ENCODE measurements at regions not wholly inside any gene's neighbourhood (a gene's known extent, or its start where the extent isn't known, plus 50 kb on each side); places are given as distances from the start of the nearest gene placed in this dataset.

DNA sequence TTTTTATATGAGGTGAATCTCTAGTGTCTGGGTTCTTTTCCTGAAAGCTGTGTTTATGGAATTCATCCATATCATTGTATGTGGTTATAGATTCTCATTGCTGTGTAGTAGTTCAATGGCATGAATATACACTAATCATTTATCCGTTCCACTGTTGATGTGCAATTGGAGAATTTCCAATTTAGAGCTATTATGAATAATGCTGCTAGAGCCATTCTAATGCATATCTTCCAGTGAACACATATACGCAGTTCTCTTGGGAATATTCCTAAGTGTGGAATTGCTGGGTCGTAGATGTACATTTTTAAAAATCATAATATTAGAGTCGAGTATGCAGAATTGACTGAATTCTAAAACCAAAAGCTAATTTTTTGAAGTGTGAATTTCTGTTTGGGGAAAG, 327.5 kb upstream of the JAG1 start:
- TF ChIP-seq, protein P1, sequence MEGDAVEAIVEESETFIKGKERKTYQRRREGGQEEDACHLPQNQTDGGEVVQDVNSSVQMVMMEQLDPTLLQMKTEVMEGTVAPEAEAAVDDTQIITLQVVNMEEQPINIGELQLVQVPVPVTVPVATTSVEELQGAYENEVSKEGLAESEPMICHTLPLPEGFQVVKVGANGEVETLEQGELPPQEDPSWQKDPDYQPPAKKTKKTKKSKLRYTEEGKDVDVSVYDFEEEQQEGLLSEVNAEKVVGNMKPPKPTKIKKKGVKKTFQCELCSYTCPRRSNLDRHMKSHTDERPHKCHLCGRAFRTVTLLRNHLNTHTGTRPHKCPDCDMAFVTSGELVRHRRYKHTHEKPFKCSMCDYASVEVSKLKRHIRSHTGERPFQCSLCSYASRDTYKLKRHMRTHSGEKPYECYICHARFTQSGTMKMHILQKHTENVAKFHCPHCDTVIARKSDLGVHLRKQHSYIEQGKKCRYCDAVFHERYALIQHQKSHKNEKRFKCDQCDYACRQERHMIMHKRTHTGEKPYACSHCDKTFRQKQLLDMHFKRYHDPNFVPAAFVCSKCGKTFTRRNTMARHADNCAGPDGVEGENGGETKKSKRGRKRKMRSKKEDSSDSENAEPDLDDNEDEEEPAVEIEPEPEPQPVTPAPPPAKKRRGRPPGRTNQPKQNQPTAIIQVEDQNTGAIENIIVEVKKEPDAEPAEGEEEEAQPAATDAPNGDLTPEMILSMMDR (conservative IDR thresholded peaks at IDR 0.05 in 1 of 2, IDR thresholded peaks at IDR 0.05 in 1 of 2; ENCODE audit: extremely low read depth in 1 of 2, insufficient read depth in 1 of 2, low read depth in 1 of 2, low read length in 2 of 2) = no peak
- TF ChIP-seq EZH2 (IDR thresholded peaks at IDR 0.05; ENCODE audit: borderline replicate concordance, low read length) = no peak

Measured in mammary epithelial cell (primary cell).